NOMO-1 treated with dmso at 0.1 percent for 144 hours (cell line): ENCODE measurements at regions not wholly inside any gene's neighbourhood (a gene's known extent, or its start where the extent isn't known, plus 50 kb on each side); places are given as distances from the start of the nearest gene placed in this dataset.

Experiments
- DNase-seq: peaks from one replicate; lab custom pipeline; 2025; ENCODE audit not compliant: unreplicated experiment; lab: John Stamatoyannopoulos, UW

DNA sequence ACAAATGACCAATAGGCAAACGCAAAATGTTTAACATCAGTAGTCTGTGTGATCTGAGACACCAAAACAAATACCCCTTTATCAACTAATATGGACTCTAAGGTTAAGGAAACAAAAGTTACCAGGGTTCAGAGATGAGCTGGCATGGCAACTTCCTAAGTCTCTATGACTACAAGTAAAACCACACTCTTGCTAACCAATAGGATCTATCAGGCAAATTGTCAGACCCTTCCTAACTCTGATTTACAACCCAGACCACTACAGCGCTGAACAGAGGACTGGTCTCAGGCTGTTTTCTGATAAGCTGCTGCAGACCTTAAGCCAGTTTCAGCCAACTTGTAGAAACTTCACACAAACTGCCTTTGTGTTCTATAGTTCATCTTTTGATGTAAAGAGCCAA lies 608.0 kb downstream of the TLL1 start:
- no peak for DNase-seq

GRCh38 chr4:166481739-166482138 lies 608.7 kb downstream of the TLL1 start:
- no peak for DNase-seq

DNA sequence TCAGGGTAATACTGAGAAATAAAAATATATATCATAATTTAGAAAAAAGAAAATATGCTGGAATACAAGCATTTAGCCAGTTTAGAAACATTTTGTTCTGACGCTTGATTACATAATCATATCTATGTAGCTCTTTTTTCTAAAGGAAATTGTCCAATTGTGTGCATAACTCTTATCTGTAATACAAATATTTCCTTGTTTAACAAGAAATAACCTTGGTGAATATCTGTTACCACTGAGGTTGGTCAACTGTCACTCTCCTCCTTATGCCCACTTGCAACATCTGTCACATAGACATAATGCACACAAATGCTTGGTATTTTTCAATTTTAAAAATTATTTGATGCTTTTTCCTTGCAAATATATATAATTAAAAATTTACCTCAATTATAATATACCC lies 609.7 kb downstream of the TLL1 start:
- DNase-seq, result no peak

- DNase-seq, result no peak
Observed at GRCh38 chr4:166491635-166492034, 618.6 kb downstream of the TLL1 start.

DNA sequence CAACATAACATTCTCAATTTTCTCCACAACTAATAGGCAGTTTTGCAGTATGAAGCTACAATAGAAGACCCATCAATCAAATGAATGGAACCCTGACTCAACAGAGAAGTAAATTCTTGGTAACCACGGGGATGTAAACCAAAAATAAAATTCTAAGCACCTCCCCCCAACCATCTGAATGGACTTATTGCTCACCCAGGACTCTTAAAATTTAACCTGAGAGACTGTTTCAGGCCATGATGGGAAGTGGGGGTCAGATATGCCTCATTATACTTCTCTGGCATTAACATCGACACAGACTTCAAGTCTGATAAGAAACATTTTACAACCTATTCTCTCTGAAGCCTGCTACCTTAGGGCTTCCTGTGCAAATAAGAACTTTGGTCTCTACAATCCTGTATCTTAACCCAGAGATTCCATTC lies 620.9 kb downstream of the TLL1 start:
- DNase-seq, result no peak

DNA sequence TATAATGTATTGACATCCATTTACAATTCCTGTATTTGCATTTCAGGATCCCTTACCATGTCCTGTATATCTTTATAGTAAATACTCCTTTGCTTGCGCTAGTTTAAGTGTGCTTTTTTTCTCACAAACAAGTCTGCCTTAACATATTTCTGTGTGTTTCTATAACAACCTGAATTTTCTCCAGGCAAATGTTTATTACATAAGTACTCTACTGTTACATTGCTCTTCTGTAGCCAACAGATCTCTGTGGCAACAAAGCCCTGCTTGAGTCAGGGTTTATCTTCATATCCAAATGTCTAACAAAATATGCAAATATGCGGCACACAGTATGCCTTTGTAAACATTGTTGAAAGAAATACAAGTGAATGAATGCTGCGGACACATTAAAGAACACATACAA lies 625.5 kb downstream of the TLL1 start:
- DNase-seq, result no peak

- DNase-seq, result no peak
Observed at GRCh38 chr4:166499820-166500219, 626.8 kb downstream of the TLL1 start.

GRCh38 chr4:166501941-166502382 lies 628.9 kb downstream of the TLL1 start:
- DNase-seq, result no peak

DNA sequence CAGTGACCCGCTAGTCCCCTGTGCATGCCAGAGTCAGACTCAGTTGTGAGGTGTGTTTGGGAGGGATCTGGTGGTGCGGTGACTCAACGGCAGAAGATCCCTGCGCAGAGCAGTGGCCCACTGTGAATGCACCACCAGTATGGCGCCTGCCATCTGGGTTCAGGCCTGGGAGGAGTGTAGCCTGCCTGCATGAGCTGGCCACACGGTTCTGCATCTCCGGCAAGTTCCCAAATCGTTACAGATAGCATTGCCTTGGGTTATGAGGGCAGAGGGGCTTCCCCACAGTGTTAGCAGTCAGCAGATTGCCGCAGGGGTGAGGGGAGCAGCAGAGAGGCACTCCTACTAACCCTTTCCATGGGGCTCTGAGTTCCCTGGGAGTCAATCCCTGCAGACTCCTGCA lies 629.6 kb downstream of the TLL1 start:
- DNase-seq, result no peak

GRCh38 chr4:166506051-166506450 lies 633.0 kb downstream of the TLL1 start:
- DNase-seq, result no peak

DNA sequence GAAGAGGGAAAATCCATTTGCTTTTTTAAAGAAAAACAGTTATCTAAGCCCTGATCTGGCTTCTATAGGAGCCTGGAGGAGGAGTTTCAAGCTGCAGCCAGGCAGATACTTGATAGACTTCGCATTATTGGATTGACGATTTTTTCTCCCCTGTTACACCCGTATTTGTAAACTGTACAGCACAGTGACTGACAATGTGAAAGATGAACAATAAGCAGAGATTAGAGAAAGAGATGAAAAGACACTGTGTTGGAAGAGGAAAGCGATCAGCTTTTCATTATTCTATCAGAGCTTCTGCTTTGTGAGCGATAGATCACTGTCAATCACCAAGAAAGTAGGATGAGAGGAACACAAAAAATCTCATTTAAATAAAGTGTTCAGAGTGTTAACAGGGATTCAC lies 639.2 kb downstream of the TLL1 start:
- DNase-seq, result no peak

- no peak for DNase-seq
Observed at GRCh38 chr4:166518315-166518714, 645.3 kb downstream of the TLL1 start.

GRCh38 chr4:166518776-166519175 lies 645.7 kb downstream of the TLL1 start:
- DNase-seq, result no peak

- no peak for DNase-seq
Observed at GRCh38 chr4:166519774-166520173, 646.7 kb downstream of the TLL1 start.

- no peak for DNase-seq
Observed at GRCh38 chr4:166527500-166527899, 654.5 kb downstream of the TLL1 start.

DNA sequence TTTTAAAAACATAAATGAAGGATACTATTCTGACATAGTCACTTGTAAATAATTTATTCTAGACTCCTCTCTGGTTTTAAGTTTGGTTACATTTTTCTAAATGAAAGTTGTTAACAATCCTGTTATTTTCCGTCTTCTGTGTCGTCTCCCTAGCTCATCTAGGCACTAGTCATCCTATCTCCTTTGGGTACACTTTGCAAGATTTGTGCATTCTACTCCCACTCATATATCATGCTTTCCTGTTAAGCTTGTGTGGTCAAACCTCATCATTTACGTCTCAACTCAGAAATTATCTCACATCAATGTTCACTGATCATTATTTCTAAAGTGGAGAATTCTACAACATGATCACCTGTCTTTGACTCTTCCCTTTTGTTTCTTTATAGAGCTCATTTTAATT lies 658.7 kb downstream of the TLL1 start:
- DNase-seq, result no peak

DNA sequence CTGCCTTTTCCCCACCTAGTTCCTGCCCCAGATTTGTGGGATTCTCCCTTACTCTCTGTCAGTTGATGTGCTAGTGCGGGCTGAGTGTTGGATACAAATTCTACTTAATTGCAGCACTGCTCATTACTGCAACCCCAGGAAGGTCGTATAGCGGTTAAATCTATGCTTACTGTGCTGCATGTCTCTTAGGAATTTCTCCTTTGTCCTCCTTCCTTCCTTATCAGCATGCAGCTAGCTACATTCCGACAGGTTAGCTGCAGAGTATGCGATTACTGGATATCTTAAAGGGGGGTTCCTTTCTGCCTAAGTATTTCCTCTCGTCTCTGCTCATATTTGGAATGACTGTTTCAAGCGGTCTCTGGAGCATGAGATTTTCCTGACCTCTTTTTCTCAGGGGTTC lies 662.8 kb downstream of the TLL1 start:
- no peak for DNase-seq

GRCh38 chr4:166538491-166539005 lies 665.5 kb downstream of the TLL1 start:
- DNase-seq, result no peak

- DNase-seq, result no peak
Observed at GRCh38 chr4:166546009-166546408, 673.0 kb downstream of the TLL1 start.

DNA sequence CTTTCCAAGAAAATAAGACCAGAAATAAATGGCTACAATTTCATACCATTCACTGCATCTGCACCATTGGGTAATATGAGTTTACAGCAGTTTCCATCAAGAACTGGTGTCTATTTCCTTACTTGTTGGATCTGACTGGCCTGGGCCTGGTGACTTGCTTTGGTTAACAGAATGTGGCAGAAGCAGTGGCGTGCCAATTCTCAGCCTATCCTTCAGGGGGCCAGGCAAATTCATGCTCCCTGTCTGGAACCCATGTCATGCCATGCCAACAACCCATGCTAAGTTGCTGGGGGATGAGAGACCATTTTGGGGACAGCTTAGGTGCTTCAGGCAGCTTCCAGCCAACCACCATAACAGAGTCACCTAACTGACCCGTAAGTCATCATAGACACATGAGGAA lies 656.7 kb downstream of the SPOCK3 start:
- DNase-seq, result no peak

- no peak for DNase-seq
Observed at GRCh38 chr4:166585491-166585890, 648.8 kb downstream of the SPOCK3 start.

GRCh38 chr4:166594326-166594946 lies 639.9 kb downstream of the SPOCK3 start:
- no peak for DNase-seq

GRCh38 chr4:166600264-166600663 lies 634.0 kb downstream of the SPOCK3 start:
- no peak for DNase-seq
